ENCODE measurements at regions not wholly inside any gene's neighbourhood (a gene's known extent, or its start where the extent isn't known, plus 50 kb on each side); places are given as distances from the start of the nearest gene placed in this dataset.

- H3K27me3 ChIP-seq (ENCODE audit: control insufficient read depth in 5 of 5, insufficient read depth in 4 of 5, low read length in 5 of 5) = peaks cover 0 to 7% (median 3%) of the 10 kb centered on the region in 5 donors
- no peak overlapping the region for H3K27ac ChIP-seq (ENCODE audit: low read depth, low read length)
- H3K4me1 ChIP-seq (ENCODE audit: control insufficient read depth in 5 of 5, insufficient read depth in 5 of 5, low read length in 5 of 5) = no peaks in the 10 kb centered on the region
- no peaks in the 10 kb centered on the region for H3K36me3 ChIP-seq (ENCODE audit: control insufficient read depth in 5 of 5, insufficient read depth in 5 of 5, low read length in 5 of 5)
- H3K9me3 ChIP-seq (ENCODE audit: control insufficient read depth in 5 of 5, low read length in 5 of 5) = peaks cover 0 to 3% (median 0%) of the 10 kb centered on the region in 5 donors
- H3K9ac ChIP-seq (ENCODE audit: low read length in 5 of 5) = no peak overlapping the region
- no peak overlapping the region for H3K4me3 ChIP-seq (ENCODE audit: low read depth in 1 of 5, low read length in 5 of 5)
Observed at GRCh38 chr6:166877906-166878305, 78.4 kb downstream of the RNASET2 start.

- Histone ChIP-seq H3K4me1 (ENCODE audit: control insufficient read depth in 5 of 5, insufficient read depth in 5 of 5, low read length in 5 of 5) (no peaks in the 10 kb centered on the region), H3K27ac (ENCODE audit: low read depth, low read length) (no peak overlapping the region), H3K36me3 (ENCODE audit: control insufficient read depth in 5 of 5, insufficient read depth in 5 of 5, low read length in 5 of 5) (no peaks in the 10 kb centered on the region), H3K4me3 (ENCODE audit: low read depth in 1 of 5, low read length in 5 of 5) (no peak overlapping the region), H3K9ac (ENCODE audit: low read length in 5 of 5) (no peak overlapping the region), H3K9me3 (ENCODE audit: control insufficient read depth in 5 of 5, low read length in 5 of 5) (peaks cover 0 to 3% (median 0%) of the 10 kb centered on the region in 5 donors), H3K27me3 (ENCODE audit: control insufficient read depth in 5 of 5, insufficient read depth in 4 of 5, low read length in 5 of 5) (peaks cover 0 to 7% (median 3%) of the 10 kb centered on the region in 5 donors)
Observed at GRCh38 chr6:166877349-166877748, 79.0 kb downstream of the RNASET2 start.

GRCh38 chr6:166872531-166873009 lies 83.8 kb downstream of the RNASET2 start:
- peaks cover 0 to 3% (median 0%) of the 10 kb centered on the region in 5 donors for H3K9me3 ChIP-seq (ENCODE audit: control insufficient read depth in 5 of 5, low read length in 5 of 5)
- H3K27ac ChIP-seq (ENCODE audit: low read depth, low read length) = no peak overlapping the region
- peaks cover 0 to 7% (median 3%) of the 10 kb centered on the region in 5 donors for H3K27me3 ChIP-seq (ENCODE audit: control insufficient read depth in 5 of 5, insufficient read depth in 4 of 5, low read length in 5 of 5)
- no peaks in the 10 kb centered on the region for H3K36me3 ChIP-seq (ENCODE audit: control insufficient read depth in 5 of 5, insufficient read depth in 5 of 5, low read length in 5 of 5)
- no peaks in the 10 kb centered on the region for H3K4me1 ChIP-seq (ENCODE audit: control insufficient read depth in 5 of 5, insufficient read depth in 5 of 5, low read length in 5 of 5)
- no peak overlapping the region for H3K9ac ChIP-seq (ENCODE audit: low read length in 5 of 5)
- H3K4me3 ChIP-seq (ENCODE audit: low read depth in 1 of 5, low read length in 5 of 5) = no peak overlapping the region

GRCh38 chr6:166870602-166871208 lies 85.6 kb downstream of the RNASET2 start:
- no peaks in the 10 kb centered on the region for H3K36me3 ChIP-seq (ENCODE audit: control insufficient read depth in 5 of 5, insufficient read depth in 5 of 5, low read length in 5 of 5)
- peaks cover 0 to 11% (median 3%) of the 10 kb centered on the region in 5 donors for H3K27me3 ChIP-seq (ENCODE audit: control insufficient read depth in 5 of 5, insufficient read depth in 4 of 5, low read length in 5 of 5)
- H3K9ac ChIP-seq (ENCODE audit: low read length in 5 of 5) = no peak overlapping the region
- H3K27ac ChIP-seq (ENCODE audit: low read depth, low read length) = no peak overlapping the region
- H3K9me3 ChIP-seq (ENCODE audit: control insufficient read depth in 5 of 5, low read length in 5 of 5) = no peaks in the 10 kb centered on the region
- H3K4me3 ChIP-seq (ENCODE audit: low read depth in 1 of 5, low read length in 5 of 5) = no peak overlapping the region
- no peaks in the 10 kb centered on the region for H3K4me1 ChIP-seq (ENCODE audit: control insufficient read depth in 5 of 5, insufficient read depth in 5 of 5, low read length in 5 of 5)

- H3K9ac ChIP-seq (ENCODE audit: low read length in 5 of 5) = no peak overlapping the region
- peaks cover 0 to 14% (median 10%) of the 10 kb centered on the region in 5 donors for H3K27me3 ChIP-seq (ENCODE audit: control insufficient read depth in 5 of 5, insufficient read depth in 4 of 5, low read length in 5 of 5)
- no peak overlapping the region for H3K4me3 ChIP-seq (ENCODE audit: low read depth in 1 of 5, low read length in 5 of 5)
- H3K4me1 ChIP-seq (ENCODE audit: control insufficient read depth in 5 of 5, insufficient read depth in 5 of 5, low read length in 5 of 5) = peaks cover 0 to 11% (median 9%) of the 10 kb centered on the region in 5 donors
- H3K27ac ChIP-seq (ENCODE audit: low read depth, low read length) = no peak overlapping the region
- no peaks in the 10 kb centered on the region for H3K9me3 ChIP-seq (ENCODE audit: control insufficient read depth in 5 of 5, low read length in 5 of 5)
- no peaks in the 10 kb centered on the region for H3K36me3 ChIP-seq (ENCODE audit: control insufficient read depth in 5 of 5, insufficient read depth in 5 of 5, low read length in 5 of 5)
Observed at GRCh38 chr6:166866839-166867637, 89.3 kb downstream of the RNASET2 start.

- H3K9ac ChIP-seq (ENCODE audit: low read length in 5 of 5) = no peak overlapping the region
- peaks cover 0 to 15% (median 13%) of the 10 kb centered on the region in 5 donors for H3K4me1 ChIP-seq (ENCODE audit: control insufficient read depth in 5 of 5, insufficient read depth in 5 of 5, low read length in 5 of 5)
- no peak overlapping the region for H3K4me3 ChIP-seq (ENCODE audit: low read depth in 1 of 5, low read length in 5 of 5)
- H3K9me3 ChIP-seq (ENCODE audit: control insufficient read depth in 5 of 5, low read length in 5 of 5) = no peaks in the 10 kb centered on the region
- H3K27me3 ChIP-seq (ENCODE audit: control insufficient read depth in 5 of 5, insufficient read depth in 4 of 5, low read length in 5 of 5) = peaks cover 4 to 24% (median 22%) of the 10 kb centered on the region in 5 donors
- H3K36me3 ChIP-seq (ENCODE audit: control insufficient read depth in 5 of 5, insufficient read depth in 5 of 5, low read length in 5 of 5) = no peaks in the 10 kb centered on the region
- H3K27ac ChIP-seq (ENCODE audit: low read depth, low read length) = no peak overlapping the region
Observed at GRCh38 chr6:166864333-166864732, 92.0 kb downstream of the RNASET2 start.

- H3K36me3 ChIP-seq (ENCODE audit: control insufficient read depth in 5 of 5, insufficient read depth in 5 of 5, low read length in 5 of 5) = no peaks in the 10 kb centered on the region
- H3K9me3 ChIP-seq (ENCODE audit: control insufficient read depth in 5 of 5, low read length in 5 of 5) = no peaks in the 10 kb centered on the region
- peaks cover 4 to 30% (median 22%) of the 10 kb centered on the region in 5 donors for H3K27me3 ChIP-seq (ENCODE audit: control insufficient read depth in 5 of 5, insufficient read depth in 4 of 5, low read length in 5 of 5)
- H3K4me3 ChIP-seq (ENCODE audit: low read depth in 1 of 5, low read length in 5 of 5) = peak overlapping the region in 4 of 5 donors; percentile 65 to 73 (median 67)
- H3K9ac ChIP-seq (ENCODE audit: low read length in 5 of 5) = no peak overlapping the region
- H3K4me1 ChIP-seq (ENCODE audit: control insufficient read depth in 5 of 5, insufficient read depth in 5 of 5, low read length in 5 of 5) = peaks cover 0 to 15% (median 13%) of the 10 kb centered on the region in 5 donors
- no peak overlapping the region for H3K27ac ChIP-seq (ENCODE audit: low read depth, low read length)
Observed at GRCh38 chr6:166862978-166863530, 93.3 kb downstream of the RNASET2 start.

GRCh38 chr6:166862287-166862977 lies 93.9 kb downstream of the RNASET2 start:
- Histone ChIP-seq H3K9me3 (ENCODE audit: control insufficient read depth in 5 of 5, low read length in 5 of 5) (no peaks in the 10 kb centered on the region), H3K4me3 (ENCODE audit: low read depth in 1 of 5, low read length in 5 of 5) (peak overlapping the region; percentile 55 to 73 (median 67)), H3K9ac (ENCODE audit: low read length in 5 of 5) (peak overlapping the region in 3 of 5 donors; percentile 4 to 56 (median 41)), H3K27ac (ENCODE audit: low read depth, low read length) (no peak overlapping the region), H3K4me1 (ENCODE audit: control insufficient read depth in 5 of 5, insufficient read depth in 5 of 5, low read length in 5 of 5) (peaks cover 0 to 15% (median 13%) of the 10 kb centered on the region in 5 donors), H3K36me3 (ENCODE audit: control insufficient read depth in 5 of 5, insufficient read depth in 5 of 5, low read length in 5 of 5) (no peaks in the 10 kb centered on the region), H3K27me3 (ENCODE audit: control insufficient read depth in 5 of 5, insufficient read depth in 4 of 5, low read length in 5 of 5) (peaks cover 4 to 30% (median 22%) of the 10 kb centered on the region in 5 donors)

- peaks cover 4 to 28% (median 22%) of the 10 kb centered on the region in 5 donors for H3K27me3 ChIP-seq (ENCODE audit: control insufficient read depth in 5 of 5, insufficient read depth in 4 of 5, low read length in 5 of 5)
- no peaks in the 10 kb centered on the region for H3K9me3 ChIP-seq (ENCODE audit: control insufficient read depth in 5 of 5, low read length in 5 of 5)
- peak overlapping the region; percentile 52 to 73 (median 67) for H3K4me3 ChIP-seq (ENCODE audit: low read depth in 1 of 5, low read length in 5 of 5)
- peaks cover 0 to 15% (median 13%) of the 10 kb centered on the region in 5 donors for H3K4me1 ChIP-seq (ENCODE audit: control insufficient read depth in 5 of 5, insufficient read depth in 5 of 5, low read length in 5 of 5)
- no peak overlapping the region for H3K27ac ChIP-seq (ENCODE audit: low read depth, low read length)
- H3K36me3 ChIP-seq (ENCODE audit: control insufficient read depth in 5 of 5, insufficient read depth in 5 of 5, low read length in 5 of 5) = no peaks in the 10 kb centered on the region
- H3K9ac ChIP-seq (ENCODE audit: low read length in 5 of 5) = peak overlapping the region in 3 of 5 donors; percentile 4 to 56 (median 41)
Observed at GRCh38 chr6:166861961-166862286, 94.4 kb downstream of the RNASET2 start.
